Stimulated activated CD4-positive, alpha-beta T cell treated with anti-CD3 and anti-CD28 coated beads, TNF-alpha, amount 100 ng/mL, for 48 hours (primary cell): ENCODE measurements at regions not wholly inside any gene's neighbourhood (a gene's known extent, or its start where the extent isn't known, plus 50 kb on each side); places are given as distances from the start of the nearest gene placed in this dataset.
"Not testable (repeated sequence)": the region's sequence is repeated elsewhere in the genome, so short reads cannot be mapped to it uniquely, and the experiment has no call there.

Experiments used
- DNase-seq, 3 donors: peaks; one replicate each; pipeline ENCODE4 v3.0.0-alpha.2; 2020; ENCODE audit warnings: low read depth in 3 of 3

GRCh38 chr5:7078901-7079300, 317.0 kb upstream of the ADCY2 start:
- no peak for DNase-seq

DNA sequence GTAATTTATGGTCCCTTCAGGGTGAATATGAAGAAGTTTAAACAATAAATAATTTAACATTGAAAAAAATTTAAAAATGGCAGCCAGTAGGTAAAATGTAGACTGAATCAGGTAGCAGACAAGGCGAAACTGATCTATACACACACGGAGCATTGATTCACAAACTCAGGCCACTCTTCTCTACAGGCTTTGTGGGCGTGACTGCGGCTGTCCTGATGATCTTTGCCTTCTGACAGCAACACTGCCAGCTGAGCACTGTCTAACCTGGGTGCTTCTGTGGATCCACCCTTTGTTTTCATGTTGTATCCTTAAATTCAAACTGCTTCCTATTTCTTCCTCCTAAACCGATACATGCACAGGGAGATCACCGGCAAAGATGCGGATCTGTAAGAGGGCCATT, 315.4 kb upstream of the ADCY2 start:
- DNase-seq, result no peak

GRCh38 chr5:7087719-7088297, 308.1 kb upstream of the ADCY2 start:
- no peak for DNase-seq

GRCh38 chr5:7088849-7089248, 307.1 kb upstream of the ADCY2 start:
- DNase-seq, result no peak

DNA sequence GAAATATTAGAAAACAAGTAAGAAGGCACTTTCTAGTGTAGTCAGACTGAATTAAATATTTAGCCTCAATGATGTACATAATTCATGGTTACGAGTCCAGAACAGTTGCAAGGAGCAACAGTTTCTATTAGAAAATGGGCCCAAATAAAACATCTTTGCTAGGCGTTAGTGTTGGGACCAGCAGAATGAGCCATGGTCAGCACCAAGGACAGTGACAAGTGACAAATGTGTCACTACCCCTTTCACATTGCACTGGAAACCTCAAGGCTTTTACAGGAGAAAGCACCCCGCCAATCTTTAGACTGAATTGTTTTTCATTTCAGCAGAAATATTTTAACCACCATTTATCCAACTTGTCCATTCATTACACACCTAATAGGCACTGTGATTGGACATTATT, 301.3 kb upstream of the ADCY2 start:
- no peak for DNase-seq

DNA sequence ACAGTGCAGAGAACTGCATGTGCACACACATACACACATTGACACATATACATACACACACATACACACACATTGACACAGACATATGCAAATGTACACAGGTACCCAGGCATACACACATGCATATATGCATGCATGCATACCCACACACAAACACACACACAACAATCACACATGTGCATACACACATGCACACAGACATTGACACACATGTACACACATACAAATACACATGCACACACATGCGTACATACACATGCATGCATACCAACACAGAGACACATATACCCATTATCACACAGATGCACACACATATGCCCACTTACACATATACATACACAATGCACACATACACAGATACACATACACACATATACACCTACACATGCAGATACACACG, 299.6 kb upstream of the ADCY2 start:
- DNase-seq, result no peak

DNA sequence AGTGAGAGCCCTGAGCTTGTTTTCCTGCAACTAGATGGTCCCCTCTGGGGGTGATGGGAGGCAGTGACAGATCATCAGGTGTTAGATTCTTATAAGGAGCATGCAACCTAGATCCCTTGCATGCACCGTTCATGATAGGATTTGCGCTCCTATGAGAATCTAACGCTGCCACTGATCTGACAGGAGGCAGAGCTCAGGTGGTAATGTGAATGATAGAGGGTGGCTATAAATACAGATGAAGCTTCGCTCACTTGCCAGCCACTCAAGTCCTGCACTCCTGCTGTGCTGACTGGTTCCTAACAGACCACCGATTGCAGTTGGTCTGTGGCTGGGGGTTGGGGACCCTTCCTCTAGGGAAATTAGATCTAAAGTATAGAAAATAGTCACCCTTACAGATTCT, 290.6 kb upstream of the ADCY2 start:
- no peak for DNase-seq

- no peak for DNase-seq
Measured at GRCh38 chr5:7117961-7118360, 278.0 kb upstream of the ADCY2 start.

GRCh38 chr5:7131680-7132079, 264.3 kb upstream of the ADCY2 start:
- no peak for DNase-seq

DNA sequence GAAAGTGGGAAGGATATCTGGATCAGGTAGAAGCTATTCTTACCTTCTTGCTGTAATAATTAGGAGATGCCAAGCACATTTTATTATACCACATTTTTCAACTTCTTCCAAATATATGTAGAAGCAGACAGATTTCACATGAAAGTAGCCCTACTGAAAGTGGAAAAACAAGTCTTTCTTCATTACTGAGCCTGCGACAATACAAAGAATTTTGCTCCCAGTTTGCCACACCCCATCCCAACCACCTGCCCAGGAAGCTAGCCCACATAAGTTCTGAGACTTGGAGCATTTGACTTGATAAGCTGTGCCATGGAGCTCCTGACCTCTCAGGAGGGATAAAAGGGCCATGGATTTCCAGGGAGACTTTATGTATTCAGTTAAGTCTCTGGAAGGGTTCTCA, 249.1 kb upstream of the ADCY2 start:
- no peak for DNase-seq

DNA sequence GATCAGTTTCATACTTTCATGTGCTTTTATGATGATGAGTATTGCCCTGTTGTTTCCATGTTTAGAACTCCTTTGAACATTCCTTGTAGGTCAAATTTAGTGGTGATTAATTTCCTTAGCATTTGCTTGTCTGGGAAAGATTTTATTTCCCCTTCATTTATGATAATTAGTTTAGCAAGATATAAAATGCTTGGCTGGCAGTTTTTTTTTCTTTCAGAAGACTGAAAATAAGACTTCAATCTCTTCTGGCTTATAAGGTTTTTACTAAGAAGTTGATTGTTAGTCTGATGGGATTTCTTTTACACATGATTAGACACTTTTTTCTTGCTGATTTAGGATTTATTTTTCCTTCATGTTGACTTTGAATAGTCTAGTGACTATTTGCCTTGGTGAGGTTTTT, 238.9 kb upstream of the ADCY2 start:
- no peak for DNase-seq

DNA sequence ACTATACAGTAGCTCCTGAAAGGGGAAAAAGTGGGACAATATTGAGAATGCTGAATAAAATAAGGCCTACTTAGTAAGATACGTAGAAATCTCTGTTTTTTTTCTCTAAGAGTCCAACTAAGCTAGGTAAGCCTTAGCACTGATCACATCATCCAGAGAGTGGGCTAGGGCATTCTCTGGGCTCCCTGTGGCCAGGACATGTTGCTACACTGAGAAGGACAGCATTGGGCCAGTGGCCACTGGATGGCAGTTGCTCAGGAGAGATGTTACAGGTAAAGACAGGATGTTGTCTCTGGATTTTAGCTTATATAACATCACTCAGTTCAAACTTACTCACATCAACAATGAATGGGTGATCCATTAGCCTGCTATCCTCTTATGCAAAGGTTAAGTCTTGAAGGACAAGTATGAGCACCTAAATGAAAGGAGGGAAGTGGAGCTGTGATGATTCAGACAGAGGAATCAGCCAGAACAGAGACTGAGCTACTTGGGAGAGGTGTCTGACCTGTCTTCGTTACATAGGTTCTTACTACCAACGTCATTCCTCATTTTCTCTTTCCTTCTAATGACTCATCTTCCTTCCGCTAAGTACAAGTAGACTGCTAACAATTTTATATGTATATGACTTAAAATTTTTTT, 226.6 kb upstream of the ADCY2 start:
- no peak for DNase-seq

GRCh38 chr5:7170785-7171184, 225.2 kb upstream of the ADCY2 start:
- not testable (repeated sequence) for DNase-seq

- DNase-seq, result no peak
Measured at GRCh38 chr5:7179364-7179763, 216.6 kb upstream of the ADCY2 start.

- no peak for DNase-seq
Measured at GRCh38 chr5:7181841-7182240, 214.1 kb upstream of the ADCY2 start.

GRCh38 chr5:7185742-7186141, 210.2 kb upstream of the ADCY2 start:
- DNase-seq, result no peak

DNA sequence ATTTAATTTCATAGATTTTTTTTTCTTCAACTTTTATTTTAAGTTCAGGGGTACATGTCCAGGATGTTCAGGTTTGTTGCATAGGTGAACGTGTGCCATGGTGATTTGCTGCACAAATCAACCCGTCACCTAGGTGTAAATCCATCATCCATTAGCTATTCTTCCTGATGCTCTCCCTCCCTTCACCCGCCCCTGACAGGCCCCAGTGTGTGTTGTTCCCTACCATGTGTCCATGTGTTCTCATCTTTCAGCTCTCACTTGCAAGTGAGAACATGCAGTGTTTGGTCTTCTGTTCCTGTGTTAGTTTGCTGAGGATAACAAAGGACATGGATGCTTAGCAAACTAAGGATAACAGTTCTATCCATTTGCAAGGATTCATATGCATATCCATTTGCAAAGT, 209.1 kb upstream of the ADCY2 start:
- DNase-seq, result no peak

DNA sequence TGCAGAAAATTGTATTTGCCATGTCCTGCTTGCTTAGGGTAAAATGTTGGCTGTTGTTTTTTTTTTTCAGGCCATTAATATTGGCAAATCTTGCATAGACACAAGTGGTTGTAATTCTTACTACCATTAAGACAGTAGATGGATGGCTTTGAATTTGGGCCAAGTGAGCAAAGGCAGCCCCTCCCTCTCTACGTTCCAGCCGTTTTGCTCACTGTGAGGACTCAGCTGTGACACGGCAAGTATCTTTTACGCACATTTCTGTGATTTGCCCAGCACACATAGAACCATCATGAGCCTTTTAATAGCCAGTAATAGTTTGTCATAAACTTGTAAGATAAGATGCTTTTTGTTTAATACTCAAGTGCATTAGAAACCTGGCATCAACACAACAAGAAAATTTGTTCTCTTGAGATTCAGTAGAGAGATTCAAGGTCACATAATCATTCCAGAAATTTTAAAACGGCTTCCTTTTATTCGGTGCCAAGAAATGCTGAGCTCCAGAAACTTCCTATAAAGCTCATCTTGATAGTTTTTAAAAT, 205.2 kb upstream of the ADCY2 start:
- DNase-seq, result no peak

DNA sequence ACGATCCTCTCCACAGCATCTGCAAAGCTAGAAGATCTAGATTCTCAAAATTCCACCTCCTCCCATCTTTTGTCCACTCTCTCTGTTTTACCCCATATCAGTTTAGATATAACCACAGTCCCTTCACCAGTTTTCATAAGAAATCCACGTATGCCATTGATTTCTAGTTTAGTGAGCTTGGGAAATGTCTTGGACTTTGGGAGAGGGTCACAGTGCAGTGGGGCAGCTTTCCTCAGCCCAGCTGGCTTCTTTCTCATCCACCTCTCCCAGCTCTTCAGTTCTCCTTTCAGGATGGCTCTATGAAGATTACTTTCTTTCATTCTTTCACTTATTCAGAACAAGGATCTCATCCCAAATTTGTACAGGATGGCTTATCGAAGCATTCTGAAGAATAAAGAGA, 203.9 kb upstream of the ADCY2 start:
- no peak for DNase-seq

DNA sequence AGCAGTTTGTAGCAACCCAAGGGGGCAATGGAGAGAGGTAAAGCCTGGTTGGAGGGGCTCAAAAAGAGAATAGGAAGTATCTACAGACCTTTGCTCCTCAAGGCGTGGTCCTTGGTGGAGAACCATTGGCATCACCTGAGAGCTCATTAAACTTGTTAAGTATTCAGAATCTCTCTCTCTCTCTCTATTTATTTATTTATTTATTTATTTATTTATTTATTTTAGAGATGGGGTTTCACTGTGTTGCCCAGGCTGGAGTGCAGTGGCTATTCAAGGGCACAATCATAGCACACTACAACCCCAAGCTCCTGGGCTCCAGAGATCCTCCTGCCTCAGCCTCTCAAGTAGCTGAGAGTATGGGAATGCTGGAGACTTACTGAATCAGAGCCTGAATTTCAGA, 193.1 kb upstream of the ADCY2 start:
- DNase-seq, result no peak

GRCh38 chr5:7207979-7208378, 188.0 kb upstream of the ADCY2 start:
- no peak for DNase-seq

- no peak for DNase-seq
Measured at GRCh38 chr5:7208938-7209337, 187.0 kb upstream of the ADCY2 start.

DNA sequence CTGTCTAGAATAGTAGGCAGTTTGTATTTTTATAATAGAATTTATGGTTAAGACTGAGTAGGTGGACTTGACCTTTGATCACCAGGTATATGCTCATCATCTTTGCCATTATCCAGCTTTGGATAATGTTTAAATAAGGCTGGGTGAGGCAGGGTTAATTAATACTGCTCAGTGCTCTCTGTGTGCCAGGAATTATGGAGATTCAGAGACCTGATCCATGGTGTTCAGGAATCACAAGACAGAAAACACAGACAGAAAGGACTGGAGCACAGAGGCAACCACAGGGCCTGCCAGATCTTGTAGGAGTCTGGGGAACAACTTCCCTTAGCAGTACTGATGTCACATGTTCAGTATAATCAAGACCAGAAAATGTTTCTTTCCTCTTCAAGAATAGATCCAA, 186.3 kb upstream of the ADCY2 start:
- no peak for DNase-seq

DNA sequence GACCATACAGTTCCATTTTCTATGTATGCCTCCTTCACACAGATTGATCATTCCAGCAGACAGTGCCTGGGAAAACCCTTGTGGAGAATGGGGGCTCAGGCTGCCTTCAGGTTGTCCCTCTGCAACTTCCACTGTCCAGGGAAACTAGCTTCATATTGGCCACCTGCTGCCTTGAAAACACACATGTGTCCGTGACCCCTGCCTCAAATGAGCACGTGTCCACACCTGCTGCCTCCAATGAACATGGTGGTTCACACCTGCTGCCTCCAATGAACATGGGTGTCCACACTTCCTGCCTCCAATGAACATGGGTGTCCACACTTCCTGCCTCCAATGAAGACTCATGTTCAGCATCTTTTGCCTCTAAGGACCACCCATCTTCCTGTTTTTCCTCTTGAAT, 185.4 kb upstream of the ADCY2 start:
- DNase-seq, result no peak
